ENCODE measurements at regions not wholly inside any gene's neighbourhood (a gene's known extent, or its start where the extent isn't known, plus 50 kb on each side); places are given as distances from the start of the nearest gene placed in this dataset.

GRCh38 chr7:34425631-34426384 is 232.2 kb upstream of the NPSR1 start (continued):
- TF ChIP-seq CHD7 (IDR thresholded peaks at IDR 0.05; ENCODE audit: low read depth, low read length) (no peak), HDGF (IDR thresholded peaks at IDR 0.05) (no peak), KDM5B (IDR thresholded peaks at IDR 0.05; ENCODE audit: insufficient replicate concordance, low read depth, low read length) (no peak), CREM (IDR thresholded peaks at IDR 0.05; ENCODE audit: low read depth) (no peak), ZC3H8 (IDR thresholded peaks at IDR 0.05) (no peak), ARID3B (CRISPR knock-in tag; IDR thresholded peaks at IDR 0.05; ENCODE audit: borderline replicate concordance) (no peak)
